DMS 273 treated with DMSO at 0.1 percent for 48 hours (cell line): ENCODE measurements at regions not wholly inside any gene's neighbourhood (a gene's known extent, or its start where the extent isn't known, plus 50 kb on each side); places are given as distances from the start of the nearest gene placed in this dataset.

Experiments
- DNase-seq: peaks from one replicate; lab custom pipeline; 2025; lab: John Stamatoyannopoulos, UW

- DNase-seq = no peak
These were observed 152.9 kb downstream of the RPS24 start for GRCh38 chr10:78186572-78186971.

- no peak for DNase-seq
These were observed 153.7 kb downstream of the RPS24 start for GRCh38 chr10:78187371-78187770.

GRCh38 chr10:78188446-78188845 lies 154.8 kb downstream of the RPS24 start:
- DNase-seq = no peak

- DNase-seq = no peak
These were observed 156.6 kb downstream of the RPS24 start for GRCh38 chr10:78190051-78190825.

GRCh38 chr10:78191301-78191700 lies 157.6 kb downstream of the RPS24 start:
- no peak for DNase-seq

- DNase-seq = no peak
These were observed 159.5 kb downstream of the RPS24 start for GRCh38 chr10:78193189-78193588.

GRCh38 chr10:78194050-78194449 lies 160.4 kb downstream of the RPS24 start:
- no peak for DNase-seq

GRCh38 chr10:78194539-78195402 lies 161.1 kb downstream of the RPS24 start:
- DNase-seq = no peak

GRCh38 chr10:78196396-78196795 lies 162.7 kb downstream of the RPS24 start:
- no peak for DNase-seq

GRCh38 chr10:78196964-78197363 lies 163.3 kb downstream of the RPS24 start:
- no peak for DNase-seq

- DNase-seq = no peak
These were observed 164.1 kb downstream of the RPS24 start for GRCh38 chr10:78197628-78198272.

- no peak for DNase-seq
These were observed 165.5 kb downstream of the RPS24 start for GRCh38 chr10:78199005-78199725.

- DNase-seq = no peak
These were observed 166.1 kb downstream of the RPS24 start for GRCh38 chr10:78199759-78200158.

- DNase-seq = no peak
These were observed 167.0 kb downstream of the RPS24 start for GRCh38 chr10:78200686-78201085.

- DNase-seq = no peak
These were observed 168.7 kb downstream of the RPS24 start for GRCh38 chr10:78202386-78202785.

GRCh38 chr10:78203915-78204818 lies 170.5 kb downstream of the RPS24 start:
- no peak for DNase-seq

GRCh38 chr10:78205457-78206016 lies 171.9 kb downstream of the RPS24 start:
- no peak for DNase-seq

GRCh38 chr10:78207216-78207615 lies 173.6 kb downstream of the RPS24 start:
- DNase-seq = no peak

- no peak for DNase-seq
These were observed 174.1 kb downstream of the RPS24 start for GRCh38 chr10:78207776-78208175.

- no peak for DNase-seq
These were observed 176.3 kb downstream of the RPS24 start for GRCh38 chr10:78209970-78210369.

- no peak for DNase-seq
These were observed 176.9 kb downstream of the RPS24 start for GRCh38 chr10:78210548-78210947.
